Parathyroid adenoma (tissue), 2 donors: ENCODE measurements at regions not wholly inside any gene's neighbourhood (a gene's known extent, or its start where the extent isn't known, plus 50 kb on each side); places are given as distances from the start of the nearest gene placed in this dataset.

Experiments
- H2AFZ ChIP-seq: fragments of 300-600 bp; sonication (generic); one replicate; pipeline ENCODE4 v1.7.0; 2017; ENCODE audit warnings: antibody characterized with exemption, mild to moderate bottlenecking
- H3K27ac ChIP-seq: fragments of 300-600 bp; sonication (generic); one replicate; pipeline ENCODE4 v1.7.0; 2017
- H3K27me3 ChIP-seq: fragments of 300-600 bp; sonication (generic); one replicate; pipeline ENCODE4 v1.7.0; 2017; ENCODE audit warnings: low read length; ENCODE audit not compliant: control insufficient read depth, insufficient read depth
- H3K36me3 ChIP-seq: fragments of 300-600 bp; sonication (generic); one replicate; pipeline ENCODE4 v1.7.0; 2017; ENCODE audit warnings: low read length; ENCODE audit not compliant: control insufficient read depth, insufficient read depth
- H3K4me1 ChIP-seq: fragments of 300-600 bp; sonication (generic); one replicate; pipeline ENCODE4 v1.7.0; 2017; ENCODE audit warnings: control low read depth
- H3K4me2 ChIP-seq: fragments of 300-600 bp; sonication (generic); one replicate; pipeline ENCODE4 v1.7.0; 2017; ENCODE audit warnings: low read length
- H3K4me3 ChIP-seq: fragments of 300-600 bp; sonication (generic); one replicate; pipeline ENCODE4 v1.7.0; 2017; ENCODE audit warnings: low read depth, low read length
- H3K79me2 ChIP-seq: fragments of 300-600 bp; sonication (generic); one replicate; pipeline ENCODE4 v1.7.0; 2017; ENCODE audit warnings: control low read depth
- H3K9ac ChIP-seq: fragments of 300-600 bp; sonication (generic); one replicate; pipeline ENCODE4 v1.7.0; 2017; ENCODE audit warnings: mild to moderate bottlenecking
- H3K9me3 ChIP-seq: fragments of 300-600 bp; sonication (generic); one replicate; pipeline ENCODE4 v1.7.0; 2017; ENCODE audit warnings: low read length; ENCODE audit not compliant: control insufficient read depth
- CTCF ChIP-seq: fragments of 300-600 bp; sonication (generic); IDR thresholded peaks from one replicate; pipeline ENCODE4 v1.7.0; 2017; ENCODE audit warnings: antibody characterized with exemption, mild to moderate bottlenecking
- donor health status: primary hyperparathyroidism.

DNA sequence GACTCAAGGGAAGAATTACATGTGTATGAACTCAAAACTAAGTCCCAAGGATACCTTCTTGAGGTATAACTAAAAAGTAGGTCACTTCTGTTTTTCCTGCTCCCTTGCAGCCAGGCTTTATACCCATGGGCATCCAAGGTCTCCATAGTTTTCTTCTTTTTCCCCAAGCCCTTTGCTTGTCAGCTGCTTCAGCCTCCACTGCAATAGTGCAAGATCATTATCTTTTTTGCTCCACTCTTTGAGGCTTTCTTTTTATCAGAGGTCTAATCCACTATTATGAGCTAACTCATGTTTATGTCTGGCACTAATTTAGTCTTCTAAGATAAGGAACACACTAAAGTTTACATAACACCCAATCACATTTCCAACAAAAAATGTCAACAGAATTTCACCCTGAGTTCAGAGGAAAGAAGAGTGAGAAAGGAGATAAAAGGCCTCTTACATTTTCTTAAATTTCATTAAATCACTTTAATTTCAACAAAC is 121.2 kb upstream of the LSAMP start:
- H3K4me1 ChIP-seq = no peaks in the 10 kb centered on the region
- no peaks in the 10 kb centered on the region for H3K9me3 ChIP-seq
- no peak overlapping the region for H3K27ac ChIP-seq
- H3K79me2 ChIP-seq = no peaks in the 10 kb centered on the region
- no peaks in the 10 kb centered on the region for H3K36me3 ChIP-seq
- H3K27me3 ChIP-seq = no peaks in the 10 kb centered on the region
- no peak for TF ChIP-seq CTCF
- no peak overlapping the region for H3K4me3 ChIP-seq
- no peak overlapping the region for H3K9ac ChIP-seq
- H2AFZ ChIP-seq = no peak overlapping the region
- no peak overlapping the region for H3K4me2 ChIP-seq

DNA sequence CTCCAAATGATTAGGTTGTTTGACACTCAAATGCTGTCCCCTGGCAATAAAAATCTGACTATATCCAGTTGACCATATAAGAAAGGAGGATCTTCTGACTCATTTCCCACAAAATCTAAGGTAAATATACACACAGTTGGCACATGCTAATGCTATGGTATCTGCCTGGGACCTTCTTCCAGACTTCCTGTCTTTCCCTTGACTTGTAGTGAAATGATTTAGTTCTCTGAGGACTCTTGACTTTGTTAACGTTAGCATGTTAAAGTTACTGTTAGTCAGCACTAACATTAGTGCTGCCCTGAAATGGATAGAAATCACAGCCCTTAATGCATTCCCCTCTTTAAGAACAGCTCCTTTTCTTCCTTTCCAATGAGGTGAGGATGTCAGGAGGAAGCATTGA is 124.3 kb upstream of the LSAMP start:
- H2AFZ ChIP-seq = no peak overlapping the region
- no peaks in the 10 kb centered on the region for H3K36me3 ChIP-seq
- no peaks in the 10 kb centered on the region for H3K79me2 ChIP-seq
- H3K4me2 ChIP-seq = no peak overlapping the region
- no peaks in the 10 kb centered on the region for H3K9me3 ChIP-seq
- TF ChIP-seq CTCF = no peak
- H3K27ac ChIP-seq = no peak overlapping the region
- no peak overlapping the region for H3K4me3 ChIP-seq
- no peaks in the 10 kb centered on the region for H3K27me3 ChIP-seq
- H3K9ac ChIP-seq = no peak overlapping the region
- no peaks in the 10 kb centered on the region for H3K4me1 ChIP-seq

DNA sequence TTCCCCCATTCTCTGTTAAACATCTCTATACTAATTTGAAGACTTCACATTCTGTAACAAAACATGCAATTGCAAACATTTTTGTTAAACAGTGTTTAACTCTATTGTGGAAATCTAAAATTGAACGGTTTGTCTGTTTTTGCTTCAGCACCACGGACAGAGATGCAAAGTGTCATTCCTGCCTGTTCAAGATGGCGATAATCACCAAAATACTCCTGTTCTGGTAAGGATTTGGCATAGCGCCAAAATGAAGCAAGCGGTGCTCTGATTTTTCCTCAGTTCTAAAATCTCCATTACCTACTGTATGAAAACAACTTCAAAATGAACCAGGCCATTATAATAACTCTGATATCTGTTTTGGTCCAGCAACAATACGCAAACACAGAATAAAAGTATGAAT is 129.7 kb upstream of the TUSC7 start:
- Histone ChIP-seq H2AFZ (no peak overlapping the region), H3K27ac (no peak overlapping the region), H3K36me3 (no peaks in the 10 kb centered on the region), H3K4me2 (no peak overlapping the region), H3K4me3 (no peak overlapping the region), H3K27me3 (no peaks in the 10 kb centered on the region), H3K79me2 (no peaks in the 10 kb centered on the region), H3K9ac (no peak overlapping the region), H3K4me1 (no peaks in the 10 kb centered on the region), H3K9me3 (no peaks in the 10 kb centered on the region)
- no peak for TF ChIP-seq CTCF

GRCh38 chr3:116586285-116586944 is 123.2 kb upstream of the TUSC7 start:
- Histone ChIP-seq H3K79me2 (no peaks in the 10 kb centered on the region), H3K27ac (no peak overlapping the region)

More at GRCh38 chr3:116586285-116586944, 123.2 kb upstream of the TUSC7 start:
- Histone ChIP-seq H3K27me3 (no peaks in the 10 kb centered on the region), H3K4me3 (no peak overlapping the region), H2AFZ (no peak overlapping the region), H3K9ac (no peak overlapping the region), H3K9me3 (no peaks in the 10 kb centered on the region), H3K4me2 (no peak overlapping the region), H3K4me1 (no peaks in the 10 kb centered on the region), H3K36me3 (no peaks in the 10 kb centered on the region)
- no peak for TF ChIP-seq CTCF
